GM04503 (cell line): ENCODE measurements at regions not wholly inside any gene's neighbourhood (a gene's known extent, or its start where the extent isn't known, plus 50 kb on each side); places are given as distances from the start of the nearest gene placed in this dataset.

ENCODE experiments used
- DNase-seq: peaks from one replicate; pipeline ENCODE4 v3.0.0-alpha.2; 2012; ENCODE audit warnings: low read depth

DNA sequence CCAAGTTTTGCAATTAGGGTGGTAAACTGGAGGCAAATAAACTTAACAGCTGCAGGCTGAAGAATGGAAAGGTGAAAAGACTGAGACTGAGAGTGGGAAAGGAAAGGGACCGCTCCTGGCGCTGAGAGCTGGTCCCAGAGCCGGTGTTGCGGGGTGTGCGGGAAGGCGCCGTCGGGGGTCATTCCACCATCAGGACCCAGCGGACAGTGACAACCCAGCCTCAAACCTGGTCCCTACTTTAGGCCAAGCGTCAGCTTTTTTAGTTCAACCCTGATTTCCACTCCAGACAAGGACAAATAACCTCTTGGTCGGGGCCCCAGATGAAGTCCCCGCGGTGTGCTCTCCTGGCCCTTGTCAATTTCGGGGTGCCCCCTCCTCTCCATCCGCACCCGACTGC lies 145.8 kb upstream of the ETS2 start:
- no peak for DNase-seq

DNA sequence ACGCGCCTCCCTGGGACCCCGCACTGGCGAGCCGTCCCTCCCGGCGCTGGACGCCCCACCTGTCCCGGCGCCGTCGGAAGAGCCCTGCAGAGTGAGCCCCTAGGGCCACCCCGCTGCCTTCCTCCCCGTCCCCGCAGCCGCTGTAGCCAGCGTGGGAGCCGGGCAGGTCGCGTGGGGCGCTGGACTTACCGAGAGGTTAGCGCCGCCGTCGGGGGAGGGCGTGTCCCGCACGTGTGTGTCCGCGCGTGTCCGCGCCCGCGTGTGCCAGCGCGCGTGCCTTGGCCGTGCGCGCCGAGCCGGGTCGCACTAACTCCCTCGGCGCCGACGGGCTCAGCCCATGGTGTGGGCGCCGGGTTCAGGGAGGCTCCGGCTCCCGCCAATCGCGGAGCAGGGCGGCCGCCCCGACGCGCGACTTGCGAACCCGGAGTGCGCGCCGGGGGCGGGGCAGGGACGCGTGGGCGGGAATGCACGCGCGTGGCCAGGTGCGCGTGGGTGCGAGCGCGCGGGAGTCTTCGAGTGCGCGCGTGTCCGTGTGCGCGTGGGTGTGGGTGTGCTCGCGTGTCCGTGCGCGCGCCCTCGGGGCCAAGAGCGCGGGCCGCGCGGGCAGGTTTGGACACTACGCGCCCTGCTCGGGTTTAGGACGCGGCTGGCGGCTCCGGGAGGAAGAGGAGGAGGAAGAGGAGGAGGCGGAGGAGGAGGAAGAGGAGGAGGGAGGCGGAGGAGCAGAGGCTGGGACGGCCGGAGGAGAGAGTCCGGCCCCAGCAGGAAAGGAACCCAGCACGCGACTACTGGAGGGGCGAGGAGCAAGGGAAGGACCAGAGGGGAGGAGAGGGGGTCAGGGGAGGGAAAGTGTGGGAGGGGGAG lies 145.2 kb upstream of the ETS2 start:
- no peak for DNase-seq

DNA sequence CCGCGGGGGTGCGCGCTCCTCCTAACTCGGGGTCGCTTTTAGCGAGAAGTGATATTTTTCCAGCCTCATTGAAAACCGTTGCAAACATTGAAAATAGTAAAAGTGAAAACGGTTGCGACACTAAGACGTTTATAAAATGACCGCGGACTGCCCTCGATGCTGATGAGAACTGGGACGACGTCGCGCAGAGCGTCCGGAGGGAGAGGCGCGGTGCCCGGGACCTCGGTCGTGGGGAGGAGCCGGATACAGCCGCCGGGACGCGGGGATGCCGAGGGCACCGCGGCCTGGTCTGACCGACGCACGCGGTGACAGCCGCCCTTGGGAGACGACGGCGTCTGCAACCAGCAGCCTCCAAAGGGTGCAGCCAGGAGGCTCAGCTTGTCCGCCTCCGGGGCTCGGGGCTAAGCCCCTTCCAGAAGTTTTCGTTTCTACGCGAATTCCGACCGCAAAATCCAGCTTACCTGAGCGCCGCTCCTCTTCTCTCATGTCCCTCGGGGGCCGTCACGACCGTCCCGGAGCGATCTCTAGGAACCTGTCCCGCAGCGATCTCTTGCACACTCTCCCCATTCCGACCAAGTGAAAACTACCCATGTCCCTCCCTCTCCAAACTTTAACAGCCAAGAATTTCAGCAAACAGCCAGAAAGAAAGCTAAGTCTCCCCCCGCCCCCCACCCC lies 144.4 kb upstream of the ETS2 start:
- DNase-seq = no peak

DNA sequence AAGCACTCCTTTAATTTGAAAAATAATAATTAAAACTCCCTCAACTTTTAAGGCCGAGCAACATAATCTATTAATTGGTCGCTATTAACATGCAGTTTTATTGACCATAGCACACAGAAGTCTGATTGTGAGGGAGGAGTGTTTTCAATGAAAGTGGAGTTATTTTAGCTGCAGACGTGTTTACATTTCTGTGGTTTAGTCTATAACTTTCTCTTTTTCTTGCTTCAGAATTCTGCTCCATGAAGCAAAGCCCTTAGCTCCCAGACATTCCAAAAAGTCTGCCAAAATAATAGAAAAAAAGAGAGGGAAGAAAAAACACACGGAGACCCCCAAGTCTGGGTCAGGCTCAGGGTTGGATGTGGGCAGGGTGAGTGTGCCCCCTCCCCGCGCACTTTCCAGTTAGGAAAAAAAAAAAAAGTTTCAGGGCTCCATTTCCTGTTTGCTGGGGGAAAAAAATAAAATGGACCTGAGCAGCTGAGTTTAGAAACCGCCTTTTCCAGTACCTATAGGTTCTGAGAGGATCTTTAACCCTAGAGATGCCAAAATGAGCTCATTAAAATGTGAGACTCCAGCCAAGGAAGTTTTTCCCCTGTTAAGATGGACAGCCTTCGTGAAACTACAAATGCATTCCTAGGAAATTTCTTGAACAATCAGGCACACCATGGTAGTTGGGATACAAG lies 143.7 kb upstream of the ETS2 start:
- DNase-seq = no peak

DNA sequence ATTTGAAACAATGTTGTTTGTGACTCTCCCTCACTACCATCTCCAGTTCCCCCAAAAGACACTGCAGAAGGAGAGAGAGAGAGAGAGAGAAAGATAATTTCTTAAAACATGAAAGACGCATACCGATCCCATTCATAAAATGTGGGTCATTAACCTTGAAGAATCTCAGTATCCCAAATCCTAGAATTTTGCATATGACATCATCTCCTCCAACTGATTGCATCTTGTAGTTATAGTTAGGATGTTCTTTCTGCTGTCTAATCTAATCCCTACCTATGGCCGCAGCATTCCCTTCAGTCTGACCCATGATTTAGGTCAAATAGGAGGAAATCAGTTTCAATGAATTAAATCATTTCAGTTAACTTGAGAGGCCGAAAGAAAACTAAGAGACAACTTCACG lies 142.4 kb upstream of the ETS2 start:
- DNase-seq = no peak

DNA sequence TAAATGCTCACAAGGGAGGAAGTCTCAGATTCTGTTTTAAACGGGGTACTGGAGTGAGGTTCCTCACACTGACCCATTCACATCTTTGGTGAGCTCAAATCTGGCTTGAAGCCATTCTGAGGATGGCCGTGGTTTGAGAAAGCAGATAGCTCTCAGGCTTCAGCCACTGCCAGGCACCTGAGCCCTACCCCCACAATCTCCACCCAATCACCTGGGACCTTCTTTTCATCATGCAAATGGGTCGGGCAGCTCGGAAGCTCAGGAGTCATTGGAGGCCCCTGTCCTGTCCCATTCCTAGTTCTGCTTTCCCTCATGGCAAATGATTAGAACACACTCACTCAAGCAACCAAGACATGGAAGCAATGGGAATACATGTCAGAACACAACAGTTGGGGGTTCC lies 141.4 kb upstream of the ETS2 start:
- no peak for DNase-seq

DNA sequence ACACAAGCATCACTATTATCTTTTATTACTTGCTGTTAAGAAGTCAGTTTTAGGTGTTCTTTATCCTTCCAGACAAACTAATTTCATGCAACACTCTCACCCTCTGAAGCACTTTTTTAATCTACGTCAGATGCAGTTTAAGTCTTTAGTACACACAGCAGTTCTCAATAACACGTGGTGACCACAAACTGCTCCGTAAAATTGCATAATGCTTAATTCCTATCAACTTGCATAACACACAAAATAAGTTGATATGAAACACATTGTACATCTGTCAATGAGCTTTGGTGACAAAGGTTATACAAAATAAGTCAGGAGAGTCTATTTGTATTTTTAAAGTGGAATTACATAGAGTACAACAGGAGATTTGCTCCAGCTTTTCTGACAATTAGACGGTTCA lies 140.9 kb upstream of the ETS2 start:
- no peak for DNase-seq

DNA sequence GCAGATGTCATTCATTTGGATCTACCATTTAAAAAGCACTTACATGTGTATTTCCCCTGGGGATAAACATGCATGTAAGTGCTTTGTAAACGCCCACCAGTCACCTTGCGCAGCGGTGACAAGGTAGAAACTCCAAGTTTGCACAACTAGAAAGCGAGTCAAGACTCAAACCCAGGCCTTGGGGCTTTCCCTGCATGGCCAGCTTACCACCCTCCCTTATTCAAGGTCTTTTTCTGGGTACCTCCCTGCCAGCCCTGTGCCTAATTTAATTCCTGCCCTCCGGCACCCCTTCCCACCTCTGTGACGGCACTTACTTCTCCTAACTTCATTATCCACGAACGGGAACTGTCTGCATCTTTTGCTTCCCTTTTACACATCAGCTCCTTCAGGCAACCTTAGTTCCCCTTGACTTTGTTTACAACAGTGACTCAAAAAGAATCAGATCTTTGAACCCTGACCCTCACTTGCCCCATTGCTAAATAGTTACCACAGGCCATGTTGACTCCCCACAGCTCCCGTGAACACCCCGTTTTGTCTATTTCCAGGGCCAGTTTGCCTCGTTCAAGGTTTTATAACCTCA lies 138.3 kb upstream of the ETS2 start:
- no peak for DNase-seq

DNA sequence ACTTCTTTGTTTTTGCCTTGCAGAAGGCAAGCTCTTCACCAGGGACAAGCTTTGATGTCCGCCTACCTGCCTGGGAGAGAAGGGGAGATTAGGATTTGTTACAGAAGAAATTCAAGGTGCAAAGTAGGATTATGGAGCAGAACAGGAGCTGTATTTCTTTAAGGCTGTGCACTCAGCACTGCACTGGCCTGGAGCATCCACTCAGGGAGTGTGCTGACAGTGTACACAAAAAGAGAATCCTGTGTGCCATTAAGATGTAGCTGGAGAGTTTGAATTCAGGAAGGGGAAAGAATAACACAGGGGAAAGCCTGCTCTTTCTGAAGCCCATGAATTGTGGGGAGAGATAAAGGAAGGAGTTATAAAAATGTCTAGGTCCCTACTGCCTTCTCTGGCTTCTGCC lies 137.7 kb upstream of the ETS2 start:
- no peak for DNase-seq

DNA sequence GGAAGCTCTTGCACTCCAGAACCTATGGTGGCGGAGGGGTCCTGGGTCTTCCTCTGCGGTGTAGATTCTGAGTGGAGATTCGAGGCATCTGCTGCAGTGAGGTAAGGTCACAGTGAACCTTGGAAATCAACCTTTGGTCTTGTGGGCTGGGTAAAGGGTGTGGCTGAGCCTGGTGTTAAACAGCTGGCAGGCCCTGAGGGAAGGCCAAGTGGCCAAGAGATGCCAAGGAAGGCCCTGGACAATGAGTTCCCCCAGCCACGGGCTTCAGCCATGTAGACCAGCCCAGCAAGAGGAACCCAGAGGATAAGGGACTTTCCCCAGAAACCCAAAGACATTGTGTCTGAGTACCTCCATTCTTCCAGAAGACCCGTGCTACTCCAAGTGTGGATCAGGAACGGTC lies 137.2 kb upstream of the ETS2 start:
- DNase-seq = no peak

DNA sequence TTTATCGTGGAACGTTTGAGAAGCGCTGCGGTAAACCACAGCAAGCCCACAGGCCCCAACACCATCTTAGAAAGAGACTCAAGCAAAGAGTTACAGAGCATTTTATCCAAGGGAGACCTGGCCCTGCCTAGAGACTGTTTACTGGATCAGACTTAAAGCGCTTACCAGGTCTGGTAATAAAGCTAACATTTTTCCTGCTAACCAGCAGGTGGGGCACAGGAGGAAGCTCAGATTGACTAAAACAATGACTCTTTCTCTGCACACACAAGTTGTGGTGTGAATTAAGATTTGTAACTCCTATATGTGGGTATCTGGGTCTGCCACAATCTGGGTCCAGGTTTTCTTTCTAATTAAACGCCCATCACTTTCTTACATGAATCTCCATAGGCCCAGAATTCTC lies 136.5 kb upstream of the ETS2 start:
- no peak for DNase-seq

DNA sequence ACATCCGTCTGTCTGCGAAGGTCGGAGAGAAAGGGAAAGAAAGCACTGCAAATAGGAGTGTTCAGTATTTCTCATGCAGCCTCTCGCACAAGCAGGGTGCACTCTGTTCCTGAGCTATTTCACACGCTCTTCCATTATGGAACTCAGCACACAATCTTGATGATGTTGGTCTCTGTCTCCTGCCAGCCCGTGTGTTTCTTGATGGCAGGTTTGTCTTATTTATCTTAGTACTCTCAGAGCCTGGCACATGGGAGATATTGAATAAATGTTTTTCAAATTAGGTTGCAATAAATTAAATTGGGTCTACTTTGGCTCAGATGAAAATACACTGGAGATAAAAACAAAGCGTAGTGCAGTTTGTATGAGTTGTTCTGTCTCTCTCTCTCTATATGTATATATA lies 134.9 kb upstream of the ETS2 start:
- no peak for DNase-seq

DNA sequence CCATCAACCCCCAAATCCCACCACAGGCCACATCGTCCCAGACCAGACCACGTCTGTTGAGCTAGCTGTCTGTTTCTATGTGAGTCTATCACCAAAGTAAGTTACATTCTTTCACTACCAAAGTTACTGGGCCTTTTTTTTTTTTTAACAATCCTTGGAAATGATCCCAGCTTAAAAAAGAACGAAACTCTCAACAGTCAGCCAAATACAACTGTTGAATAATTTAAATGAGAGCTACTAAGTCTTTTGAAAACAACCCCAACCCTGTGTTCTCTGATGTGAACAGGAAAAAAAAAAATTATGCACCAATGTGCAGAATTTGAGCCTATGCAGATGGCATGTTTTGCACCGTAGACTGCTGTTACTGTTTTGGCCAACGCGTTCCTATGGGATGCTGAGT lies 134.0 kb upstream of the ETS2 start:
- DNase-seq = no peak

DNA sequence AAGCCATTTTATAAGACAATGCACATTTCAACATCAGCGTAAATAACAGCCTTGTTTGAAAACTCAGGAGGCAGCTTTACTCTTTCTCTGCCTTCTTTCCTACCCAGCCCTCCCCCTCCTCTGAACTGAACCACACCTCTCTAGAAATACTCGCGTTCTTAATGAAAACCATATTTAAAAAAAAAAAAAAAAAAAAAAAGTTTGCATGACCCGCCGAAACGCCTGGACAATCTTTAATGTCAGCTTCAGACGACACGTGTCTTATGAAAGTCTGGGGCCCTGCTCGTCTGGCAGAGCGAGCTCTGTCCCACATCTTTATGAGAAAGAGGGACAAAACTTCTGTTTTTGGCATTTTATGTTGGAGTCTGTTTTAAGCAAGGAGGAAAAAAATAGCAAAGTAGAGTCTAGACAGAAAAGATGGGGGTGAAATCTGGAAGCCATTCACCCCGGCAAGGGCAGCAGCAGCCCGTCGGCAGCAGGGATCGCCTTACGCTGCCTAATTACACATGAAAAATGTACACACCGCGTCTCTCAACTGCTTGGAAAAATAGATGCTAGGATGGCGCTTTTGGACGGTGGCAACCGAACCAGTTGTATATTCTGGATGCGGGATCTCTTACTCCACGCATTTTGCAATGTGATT lies 130.4 kb upstream of the ETS2 start:
- no peak for DNase-seq

DNA sequence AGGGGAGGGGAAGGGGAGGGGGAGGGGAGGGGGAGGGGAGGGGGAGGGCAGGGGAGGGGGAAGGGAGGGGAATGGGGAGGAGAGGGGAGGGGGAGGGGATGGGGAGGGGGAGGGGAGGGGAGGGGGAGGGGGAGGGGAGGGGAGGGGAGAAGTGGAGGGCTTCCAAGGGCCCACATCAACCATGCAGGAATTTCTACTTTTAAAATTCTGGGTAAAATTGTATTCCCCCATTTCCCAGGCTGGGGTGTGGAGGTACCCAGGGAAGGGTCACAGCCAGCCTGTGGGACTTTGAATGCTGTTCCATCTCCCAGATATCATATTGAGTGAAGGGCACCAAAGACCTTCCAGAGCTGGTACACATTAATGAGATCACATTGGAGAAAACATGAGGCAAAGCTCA lies 126.9 kb upstream of the ETS2 start:
- DNase-seq = no peak

DNA sequence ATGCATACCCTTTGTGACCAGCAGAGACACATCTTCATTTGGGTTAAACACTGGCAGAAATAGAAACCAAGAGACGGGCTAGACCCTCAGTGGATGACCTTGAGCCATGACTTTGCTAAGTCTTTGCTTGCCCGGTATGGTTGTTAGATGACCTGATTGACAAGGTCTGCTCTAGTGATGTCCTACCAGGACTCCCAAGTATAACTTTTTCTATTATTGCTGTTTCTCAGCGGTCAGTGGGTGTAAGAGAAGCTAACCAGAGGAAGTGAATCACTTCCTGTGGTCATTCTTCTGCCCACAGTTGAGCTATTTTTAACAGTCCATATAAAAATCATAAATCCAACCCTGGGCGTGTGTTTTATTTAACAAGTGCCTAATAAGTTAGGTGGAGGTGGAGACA lies 126.2 kb upstream of the ETS2 start:
- peak; percentile 27 for DNase-seq

DNA sequence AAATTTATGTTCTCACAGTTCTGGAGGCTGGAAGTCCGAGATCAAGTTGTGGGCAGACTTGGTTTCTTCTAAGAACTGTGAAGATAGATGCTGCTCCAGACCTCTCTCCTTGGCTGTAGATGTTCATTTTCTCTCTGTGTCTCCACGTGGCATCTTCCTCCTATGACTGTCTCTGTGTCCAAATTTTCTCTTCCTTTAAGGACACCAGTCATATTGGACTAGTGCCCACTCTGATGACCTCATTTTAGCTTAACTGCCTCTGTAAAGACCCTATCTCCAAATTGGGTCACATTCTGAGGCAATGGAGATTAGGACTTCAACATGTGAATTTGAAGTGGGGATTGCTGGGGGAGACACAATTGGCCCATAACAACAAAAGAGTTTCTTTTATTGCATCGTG lies 125.3 kb upstream of the ETS2 start:
- no peak for DNase-seq

DNA sequence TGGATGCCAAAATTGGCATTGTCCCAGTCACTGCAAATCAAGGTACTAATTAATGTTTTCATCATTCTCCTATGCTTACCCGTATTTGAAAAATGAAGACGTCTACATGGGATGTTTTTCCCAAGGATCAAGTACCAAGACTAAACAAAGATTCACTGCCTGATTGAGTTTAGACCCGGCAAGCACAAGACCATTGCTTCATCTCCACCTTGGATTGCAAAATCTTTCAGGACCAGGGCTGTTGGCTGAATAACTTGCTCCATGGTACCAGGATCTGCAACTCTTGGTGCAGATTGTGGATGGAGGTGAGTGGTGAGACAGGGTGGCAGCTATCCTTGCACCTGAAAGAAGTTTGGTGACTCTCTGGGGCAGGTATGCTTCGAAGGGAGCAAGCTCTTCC lies 122.5 kb upstream of the ETS2 start:
- no peak for DNase-seq

DNA sequence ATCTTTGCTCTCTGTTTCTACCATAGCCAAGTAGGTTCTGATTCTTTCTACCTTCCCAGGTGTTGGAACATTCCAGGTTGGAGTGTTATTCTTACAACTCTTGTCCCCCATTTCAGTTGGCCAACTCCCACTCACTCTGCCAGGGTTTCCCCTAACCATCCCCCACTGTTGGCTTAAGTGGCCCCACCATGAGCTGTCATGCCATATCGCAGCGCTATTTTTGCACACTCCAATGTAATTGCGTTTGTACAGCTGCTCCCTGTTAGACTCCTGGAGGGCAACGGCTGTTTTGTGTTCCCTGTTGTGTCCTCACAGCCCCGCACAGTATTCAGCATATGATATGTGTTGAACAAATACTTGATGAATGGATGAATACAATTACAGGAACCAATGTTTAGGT lies 117.7 kb upstream of the ETS2 start:
- DNase-seq = no peak

DNA sequence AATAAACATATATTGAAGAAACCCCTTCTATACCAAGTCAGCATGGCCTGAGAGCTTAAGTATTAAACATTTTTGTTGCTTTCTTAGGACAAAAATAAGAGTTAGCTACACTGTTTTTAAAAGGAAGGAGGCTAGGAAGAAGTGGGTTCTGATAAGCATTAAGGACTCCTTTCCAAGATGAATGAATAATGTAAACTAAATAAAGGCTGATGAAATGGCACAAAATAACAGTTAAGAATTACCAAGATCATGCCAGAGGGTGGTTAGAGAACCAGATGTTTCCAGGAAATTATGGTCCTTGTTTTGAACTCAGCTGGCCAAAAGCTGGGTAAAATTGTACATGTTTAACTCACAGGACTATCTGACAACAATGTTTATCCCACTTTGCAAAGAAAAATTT lies 114.1 kb upstream of the ETS2 start:
- no peak for DNase-seq

DNA sequence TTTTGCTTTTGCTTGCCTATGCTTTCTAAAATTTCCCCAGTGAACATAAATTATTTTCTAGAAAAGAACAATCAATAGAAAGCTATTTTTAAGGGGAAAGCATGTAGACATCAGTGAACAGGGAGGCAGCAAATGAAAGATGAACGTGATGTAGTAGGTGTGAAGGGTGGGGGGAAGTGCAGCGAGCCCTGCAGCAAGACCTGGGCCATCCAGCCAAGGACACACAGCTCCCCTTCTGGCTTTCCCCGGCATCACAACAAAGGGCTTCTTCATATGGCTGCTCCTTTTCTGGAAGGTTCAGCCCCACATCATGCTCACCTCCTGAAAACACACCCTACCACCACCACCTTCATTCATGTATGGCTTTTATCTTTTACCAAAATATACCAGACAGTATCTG lies 109.2 kb upstream of the ETS2 start:
- DNase-seq = no peak

DNA sequence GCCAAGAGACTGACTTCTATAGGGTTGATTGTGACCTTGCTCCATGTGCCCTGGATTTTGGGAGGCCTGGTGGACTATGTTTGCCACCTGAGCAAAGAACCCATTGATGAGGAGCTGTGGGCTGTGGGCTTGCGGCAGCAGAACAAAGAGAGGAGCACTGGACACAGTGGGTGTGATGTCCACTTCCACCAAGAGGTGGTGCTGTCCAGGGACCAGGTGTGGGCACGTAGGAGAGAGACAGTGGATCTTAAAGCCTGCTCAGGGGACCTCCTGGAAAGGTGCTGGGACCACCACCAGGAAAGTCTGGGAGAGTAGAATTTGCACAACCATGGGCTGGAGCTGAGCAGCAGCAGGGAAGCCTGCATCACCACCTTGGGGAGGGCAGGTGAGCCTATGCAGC lies 106.7 kb upstream of the ETS2 start:
- DNase-seq = no peak

DNA sequence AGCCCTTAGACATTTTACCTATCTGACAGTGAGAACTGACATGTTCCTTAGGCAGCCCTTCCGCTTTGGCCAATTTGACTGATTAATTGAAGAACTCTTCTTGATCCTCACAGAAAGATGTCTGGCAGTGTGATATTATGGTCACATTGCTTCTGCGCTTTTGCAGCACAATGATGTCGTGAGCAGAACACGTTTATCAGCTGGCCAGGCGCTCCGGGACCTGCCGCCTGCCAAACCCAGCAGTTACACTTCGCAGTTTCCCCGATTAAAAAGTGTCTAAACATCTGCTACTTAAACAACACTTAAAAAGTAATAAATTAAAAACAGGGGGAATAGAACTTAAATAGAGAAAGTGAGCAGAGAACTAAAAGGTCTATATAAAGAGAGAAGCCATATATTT lies 103.5 kb upstream of the ETS2 start:
- no peak for DNase-seq
